PC-9 (cell line): ENCODE measurements at regions not wholly inside any gene's neighbourhood (a gene's known extent, or its start where the extent isn't known, plus 50 kb on each side); places are given as distances from the start of the nearest gene placed in this dataset.

Source experiments
- BruUV-seq: library from RNA; stranded (reverse); fragments of 400-500 nt; replicated peaks from 2 replicates; lab custom pipeline; 2021; lab: Mats Ljungman, UMichigan
- CTCF ChIA-PET: fragments of 300-600 bp; sonication (Branson Sonifier 250); formaldehyde crosslinking; loops from one replicate; lab custom pipeline; 2022; ENCODE audit warnings: antibody characterized with exemption; lab: Charles Lee
- POLR2A ChIA-PET: fragments of 300-600 bp; sonication (Branson Sonifier 250); formaldehyde crosslinking; loops from one replicate; lab custom pipeline; 2022; ENCODE audit warnings: antibody characterized with exemption; ENCODE audit not compliant: unreplicated experiment; lab: Charles Lee
- DNase-seq, 2 experiments: peaks; one replicate each; pipeline versions ENCODE4 v3.0.0 to v3.0.0-alpha.2; 2015 to 2022; ENCODE audit warnings: mixed read lengths in 1 of 2
- H2AFZ ChIP-seq: fragments of 200-600 bp; sonication (generic); 2 replicates; pipeline ENCODE4 v1.8.1; 2017; ENCODE audit warnings: antibody characterized with exemption
- H3F3A ChIP-seq: fragments of 200-600 bp; sonication (generic); 2 replicates; pipeline ENCODE4 v1.8.1; 2017; ENCODE audit warnings: antibody characterized with exemption, mild to moderate bottlenecking, low read depth; ENCODE audit not compliant: insufficient read depth
- H3K27ac ChIP-seq: fragments of 200-600 bp; sonication (generic); 2 replicates; pipeline ENCODE4 v1.6.1; 2016; ENCODE audit warnings: mixed run types
- H3K27me3 ChIP-seq: fragments of 200-600 bp; sonication (generic); 2 replicates; pipeline ENCODE4 v1.6.1; 2016; ENCODE audit warnings: low read depth, mixed run types; ENCODE audit not compliant: insufficient read depth
- H3K36me3 ChIP-seq: fragments of 200-600 bp; sonication (generic); 2 replicates; pipeline ENCODE4 v1.6.1; 2016; ENCODE audit warnings: low read depth, mixed run types
- H3K4me1 ChIP-seq: fragments of 200-600 bp; sonication (generic); replicated peaks from 2 replicates; pipeline ENCODE4 v1.6.1; 2016; ENCODE audit warnings: mixed run types; ENCODE audit not compliant: insufficient read depth
- H3K4me2 ChIP-seq: fragments of 200-600 bp; sonication (generic); 2 replicates; pipeline ENCODE4 v1.6.1; 2017; ENCODE audit warnings: mixed run types
- H3K4me3 ChIP-seq: fragments of 200-600 bp; sonication (generic); 2 replicates; pipeline ENCODE4 v1.6.1; 2016; ENCODE audit warnings: mixed run types
- H3K79me2 ChIP-seq: fragments of 200-600 bp; sonication (generic); 2 replicates; pipeline ENCODE4 v1.6.1; 2017; ENCODE audit warnings: low read depth, mixed run types
- H3K9me2 ChIP-seq: fragments of 200-600 bp; sonication (generic); 2 replicates; pipeline ENCODE4 v1.8.1; 2017; ENCODE audit warnings: mild to moderate bottlenecking; ENCODE audit not compliant: insufficient read depth
- H3K9me3 ChIP-seq: fragments of 200-600 bp; sonication (generic); 2 replicates; pipeline ENCODE4 v1.8.1; 2016; ENCODE audit warnings: low read depth; ENCODE audit not compliant: insufficient read depth
- H4K20me1 ChIP-seq: fragments of 200-600 bp; sonication (generic); 2 replicates; pipeline ENCODE4 v1.8.1; 2017; ENCODE audit not compliant: insufficient read depth
- EZH2 ChIP-seq: fragments of 200-600 bp; sonication (generic); IDR thresholded peaks from 2 replicates; pipeline ENCODE4 v1.8.0; 2017; ENCODE audit warnings: antibody characterized with exemption, low read depth
- intact Hi-C: fragments of 100-400 bp; cut with micrococcal nuclease; formaldehyde crosslinking; loops from one replicate; pipeline ENCODE4 v1.10.0; 2022; ENCODE audit not compliant: unreplicated experiment
- TF ChIP-seq, protein P1 (sequence below): fragments of 200-600 bp; sonication (generic); conservative IDR thresholded peaks from 2 replicates; pipeline ENCODE4 v1.6.1; 2017; ENCODE audit warnings: mixed run types, antibody characterized with exemption, mild to moderate bottlenecking, moderate library complexity

DNA sequence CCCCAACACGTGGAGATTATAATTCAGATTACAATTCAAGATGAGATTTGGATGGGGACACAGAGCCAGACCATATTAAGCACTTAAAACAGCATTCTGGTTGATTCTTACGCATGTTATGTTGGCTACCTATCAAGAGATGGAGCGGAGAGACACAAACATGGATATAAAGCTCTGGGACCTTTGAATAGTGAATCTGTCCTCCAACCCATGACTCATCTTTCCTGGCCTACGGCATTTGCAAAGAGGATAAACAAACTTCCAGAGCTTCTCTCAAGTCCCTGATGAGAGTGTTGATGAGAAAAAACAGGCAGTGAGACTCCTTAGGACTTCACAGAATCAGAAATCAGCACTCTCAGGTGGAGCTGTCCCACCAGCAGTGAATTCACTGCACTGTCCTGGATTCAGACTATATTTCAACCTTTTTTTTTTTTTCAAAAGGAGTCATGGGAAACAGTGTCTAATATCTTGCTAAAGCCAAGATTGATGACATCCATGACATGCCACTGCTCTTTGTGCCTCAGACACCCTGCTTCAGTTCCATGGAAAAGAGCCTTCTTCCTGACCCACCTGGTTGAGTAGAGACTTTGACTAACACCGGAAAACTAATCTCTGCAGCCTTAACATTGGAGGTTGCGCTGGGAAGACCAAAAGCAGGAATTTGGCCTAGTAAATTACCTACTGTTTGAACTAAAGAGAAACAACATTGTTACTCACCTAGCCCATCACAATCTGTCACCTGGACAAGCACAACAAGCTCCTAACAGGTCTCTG, 62.1 kb upstream of the NPAS2 start:
- Histone ChIP-seq H2AFZ (no peak overlapping the region), H3K36me3 (no peaks in the 10 kb centered on the region), H4K20me1 (no peaks in the 10 kb centered on the region), H3K27ac (peak overlapping the region; percentile 40), H3K79me2 (no peaks in the 10 kb centered on the region), H3K4me1 (peaks cover 55% of the 10 kb centered on the region), H3F3A (peaks cover 29% of the 10 kb centered on the region; the same call in 1 of the 2 replicates), H3K27me3 (no peaks in the 10 kb centered on the region), H3K4me2 (peak overlapping the region; percentile 16), H3K9me3 (no peaks in the 10 kb centered on the region), H3K9me2 (no peaks in the 10 kb centered on the region), H3K4me3 (no peak overlapping the region)
- peak in 1 of 2 experiments; percentile 72 for DNase-seq
- POLR2A ChIA-PET, result no interaction called here
- TF ChIP-seq, protein P1, sequence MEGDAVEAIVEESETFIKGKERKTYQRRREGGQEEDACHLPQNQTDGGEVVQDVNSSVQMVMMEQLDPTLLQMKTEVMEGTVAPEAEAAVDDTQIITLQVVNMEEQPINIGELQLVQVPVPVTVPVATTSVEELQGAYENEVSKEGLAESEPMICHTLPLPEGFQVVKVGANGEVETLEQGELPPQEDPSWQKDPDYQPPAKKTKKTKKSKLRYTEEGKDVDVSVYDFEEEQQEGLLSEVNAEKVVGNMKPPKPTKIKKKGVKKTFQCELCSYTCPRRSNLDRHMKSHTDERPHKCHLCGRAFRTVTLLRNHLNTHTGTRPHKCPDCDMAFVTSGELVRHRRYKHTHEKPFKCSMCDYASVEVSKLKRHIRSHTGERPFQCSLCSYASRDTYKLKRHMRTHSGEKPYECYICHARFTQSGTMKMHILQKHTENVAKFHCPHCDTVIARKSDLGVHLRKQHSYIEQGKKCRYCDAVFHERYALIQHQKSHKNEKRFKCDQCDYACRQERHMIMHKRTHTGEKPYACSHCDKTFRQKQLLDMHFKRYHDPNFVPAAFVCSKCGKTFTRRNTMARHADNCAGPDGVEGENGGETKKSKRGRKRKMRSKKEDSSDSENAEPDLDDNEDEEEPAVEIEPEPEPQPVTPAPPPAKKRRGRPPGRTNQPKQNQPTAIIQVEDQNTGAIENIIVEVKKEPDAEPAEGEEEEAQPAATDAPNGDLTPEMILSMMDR, result no peak
- no peak for TF ChIP-seq EZH2
- BruUV-seq, result no TSS peak
- CTCF ChIA-PET, result no interaction called here
- intact Hi-C loops, result no loop called here

DNA sequence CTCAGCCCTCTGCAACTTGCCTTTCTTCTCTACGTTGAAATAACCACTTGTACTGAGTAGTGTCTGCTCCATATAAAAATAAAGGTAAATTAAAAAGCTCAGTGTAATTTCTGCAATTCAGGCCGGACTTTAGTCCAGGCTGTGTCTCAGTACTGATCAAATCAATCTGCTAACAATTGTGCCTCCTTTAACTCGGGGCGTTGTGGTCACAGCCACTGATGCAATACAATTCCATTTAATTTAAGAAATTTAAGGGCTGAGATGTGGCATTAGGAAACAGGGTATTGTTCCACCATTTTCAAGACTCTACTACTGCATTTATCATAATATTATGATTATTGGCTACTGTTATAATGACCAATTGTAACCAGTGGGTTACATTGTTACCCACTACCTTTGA, 60.0 kb upstream of the NPAS2 start:
- no peak overlapping the region for H3K4me2 ChIP-seq
- no TSS peak for BruUV-seq
- no peaks in the 10 kb centered on the region; the same call in 1 of the 2 replicates for H3K9me3 ChIP-seq
- no peak overlapping the region for H2AFZ ChIP-seq
- no peaks in the 10 kb centered on the region for H3K79me2 ChIP-seq
- ChIA-PET POLR2A (no interaction called here), CTCF (no interaction called here)
- intact Hi-C loops, result no loop called here
- no peaks in the 10 kb centered on the region for H3K9me2 ChIP-seq
- DNase-seq, result no peak
- no peaks in the 10 kb centered on the region for H4K20me1 ChIP-seq
- no peaks in the 10 kb centered on the region for H3K36me3 ChIP-seq
- peaks cover 23% of the 10 kb centered on the region; the same call in 1 of the 2 replicates for H3F3A ChIP-seq
- peaks cover 35% of the 10 kb centered on the region for H3K4me1 ChIP-seq
- H3K27ac ChIP-seq, result no peak overlapping the region
- TF ChIP-seq EZH2, result no peak
- TF ChIP-seq, protein P1, result no peak
- no peak overlapping the region for H3K4me3 ChIP-seq
- no peaks in the 10 kb centered on the region for H3K27me3 ChIP-seq

DNA sequence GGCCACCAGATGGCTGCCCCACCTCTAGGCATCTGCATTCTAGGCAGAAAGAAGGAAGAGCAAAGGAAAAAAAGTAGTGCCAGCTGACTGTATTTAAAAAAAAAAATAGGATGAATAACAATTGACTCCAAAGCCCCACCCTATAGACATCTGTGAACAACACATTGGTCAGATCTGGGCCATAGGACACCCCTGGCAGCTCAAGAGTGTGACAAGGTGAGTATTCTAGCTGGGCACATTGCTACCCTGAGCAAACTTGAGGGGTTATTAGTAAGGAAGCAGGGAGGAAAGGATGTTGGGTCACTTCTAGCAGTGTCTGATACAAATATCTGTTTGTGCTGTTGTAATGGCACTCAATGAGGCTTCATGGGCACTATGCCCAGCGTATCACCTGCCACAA, 58.6 kb upstream of the NPAS2 start:
- CTCF ChIA-PET, result no interaction called here
- no peak overlapping the region for H2AFZ ChIP-seq
- H3K9me2 ChIP-seq, result no peaks in the 10 kb centered on the region
- no peaks in the 10 kb centered on the region for H3K36me3 ChIP-seq
- no TSS peak for BruUV-seq
- POLR2A ChIA-PET, result no interaction called here
- H3K4me2 ChIP-seq, result peak overlapping the region; percentile 17
- no peaks in the 10 kb centered on the region for H4K20me1 ChIP-seq
- no peaks in the 10 kb centered on the region for H3K79me2 ChIP-seq
- TF ChIP-seq, protein P1, result no peak
- no peak for TF ChIP-seq EZH2
- H3K27ac ChIP-seq, result peak overlapping the region; percentile 24; the same call in 1 of the 2 replicates
- peaks cover 32% of the 10 kb centered on the region; the same call in 1 of the 2 replicates for H3F3A ChIP-seq
- no peaks in the 10 kb centered on the region for H3K27me3 ChIP-seq
- intact Hi-C loops, result no loop called here
- no peak overlapping the region for H3K4me3 ChIP-seq
- H3K4me1 ChIP-seq, result peaks cover 37% of the 10 kb centered on the region
- no peaks in the 10 kb centered on the region; the same call in 1 of the 2 replicates for H3K9me3 ChIP-seq
- DNase-seq, result peak in 1 of 2 experiments; percentile 50
